ENCODE measurements at regions not wholly inside any gene's neighbourhood (a gene's known extent, or its start where the extent isn't known, plus 50 kb on each side); places are given as distances from the start of the nearest gene placed in this dataset.

DNA sequence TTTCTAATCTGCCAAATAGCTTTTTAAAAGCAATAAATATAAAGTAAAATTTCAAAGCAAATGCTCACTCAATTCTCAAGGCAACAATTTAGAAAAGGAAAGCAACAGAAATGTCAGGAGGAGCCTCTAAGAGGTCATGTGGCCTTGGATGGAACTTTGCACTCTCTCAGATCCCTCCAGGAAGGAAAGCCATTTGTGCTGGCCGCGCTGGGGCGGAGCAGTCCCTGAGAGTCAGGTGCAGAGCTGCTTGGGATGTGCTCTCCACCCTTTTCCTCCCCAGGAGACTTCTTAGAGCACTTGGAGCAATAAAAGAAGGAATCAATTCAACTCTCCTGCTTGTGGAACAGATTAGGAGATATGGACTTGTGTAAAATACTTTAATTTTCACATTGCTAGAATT, 379.8 kb upstream of the LINC00305 start:
- ChIA-PET POLR2A (no interaction called here), CTCF (no interaction called here)
- Histone ChIP-seq H3K27me3 (ENCODE audit: control insufficient read depth, insufficient read depth, low read length) (no peaks in the 10 kb centered on the region), H3K9me3 (ENCODE audit: control insufficient read depth, insufficient read depth, low read length) (peaks cover 22% of the 10 kb centered on the region), H3K4me3 (ENCODE audit: low read depth, low read length) (no peak overlapping the region), H3K27ac (ENCODE audit: low read depth, low read length) (no peak overlapping the region)
- TF ChIP-seq, protein P1, sequence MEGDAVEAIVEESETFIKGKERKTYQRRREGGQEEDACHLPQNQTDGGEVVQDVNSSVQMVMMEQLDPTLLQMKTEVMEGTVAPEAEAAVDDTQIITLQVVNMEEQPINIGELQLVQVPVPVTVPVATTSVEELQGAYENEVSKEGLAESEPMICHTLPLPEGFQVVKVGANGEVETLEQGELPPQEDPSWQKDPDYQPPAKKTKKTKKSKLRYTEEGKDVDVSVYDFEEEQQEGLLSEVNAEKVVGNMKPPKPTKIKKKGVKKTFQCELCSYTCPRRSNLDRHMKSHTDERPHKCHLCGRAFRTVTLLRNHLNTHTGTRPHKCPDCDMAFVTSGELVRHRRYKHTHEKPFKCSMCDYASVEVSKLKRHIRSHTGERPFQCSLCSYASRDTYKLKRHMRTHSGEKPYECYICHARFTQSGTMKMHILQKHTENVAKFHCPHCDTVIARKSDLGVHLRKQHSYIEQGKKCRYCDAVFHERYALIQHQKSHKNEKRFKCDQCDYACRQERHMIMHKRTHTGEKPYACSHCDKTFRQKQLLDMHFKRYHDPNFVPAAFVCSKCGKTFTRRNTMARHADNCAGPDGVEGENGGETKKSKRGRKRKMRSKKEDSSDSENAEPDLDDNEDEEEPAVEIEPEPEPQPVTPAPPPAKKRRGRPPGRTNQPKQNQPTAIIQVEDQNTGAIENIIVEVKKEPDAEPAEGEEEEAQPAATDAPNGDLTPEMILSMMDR (IDR thresholded peaks at IDR 0.05; ENCODE audit: low read depth, low read length) = no peak
- no peak for DNase-seq (ENCODE audit: low read depth, low spot score)

DNA sequence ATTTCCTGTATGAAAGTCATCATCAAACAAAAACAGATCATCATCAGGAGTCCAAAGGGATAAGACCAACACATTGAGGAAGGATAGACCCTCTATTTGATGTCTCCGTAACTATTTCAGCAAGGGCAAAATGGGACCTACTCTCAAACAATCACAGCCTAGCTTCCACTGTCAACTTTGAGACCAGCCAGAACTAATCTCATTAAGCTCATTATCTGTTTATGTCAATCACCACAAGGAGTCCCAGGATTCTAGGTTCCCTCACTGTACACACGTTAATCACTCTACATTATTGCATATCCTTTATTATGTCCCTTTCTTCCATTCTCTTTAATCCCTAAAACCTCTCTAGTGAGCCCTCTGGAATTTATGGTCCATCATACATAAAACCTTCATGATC, 370.3 kb upstream of the LINC00305 start:
- Histone ChIP-seq H3K4me3 (ENCODE audit: low read depth, low read length) (no peak overlapping the region), H3K27me3 (ENCODE audit: control insufficient read depth, insufficient read depth, low read length) (no peaks in the 10 kb centered on the region), H3K9me3 (ENCODE audit: control insufficient read depth, insufficient read depth, low read length) (no peaks in the 10 kb centered on the region; the same call in 1 of the 2 replicates), H3K27ac (ENCODE audit: low read depth, low read length) (no peak overlapping the region)
- POLR2A ChIA-PET = no interaction called here
- CTCF ChIA-PET = no interaction called here
- DNase-seq (ENCODE audit: low read depth, low spot score) = no peak
- TF ChIP-seq, protein P1 (IDR thresholded peaks at IDR 0.05; ENCODE audit: low read depth, low read length) = no peak

DNA sequence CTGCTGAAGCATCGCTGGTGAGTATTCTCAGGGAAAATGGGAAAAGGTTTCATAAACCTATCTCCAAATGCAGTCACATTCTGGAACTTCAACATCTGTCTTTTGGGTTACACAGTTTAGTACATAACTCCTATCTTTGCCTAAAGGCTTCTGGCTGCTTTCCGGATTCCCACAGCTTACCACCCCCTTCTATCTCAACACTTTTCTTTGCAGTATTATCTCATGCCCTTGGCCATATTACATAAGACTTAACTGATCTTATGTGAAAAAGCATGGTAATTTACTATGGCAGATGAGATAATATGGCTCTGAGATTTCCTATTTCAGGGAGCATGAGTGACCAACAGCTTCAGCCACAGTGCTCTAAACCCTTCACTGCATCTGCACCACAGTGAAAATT, 369.3 kb upstream of the LINC00305 start:
- TF ChIP-seq, protein P1 (IDR thresholded peaks at IDR 0.05; ENCODE audit: low read depth, low read length) = no peak
- Histone ChIP-seq H3K27me3 (ENCODE audit: control insufficient read depth, insufficient read depth, low read length) (no peaks in the 10 kb centered on the region), H3K4me3 (ENCODE audit: low read depth, low read length) (no peak overlapping the region), H3K27ac (ENCODE audit: low read depth, low read length) (no peak overlapping the region), H3K9me3 (ENCODE audit: control insufficient read depth, insufficient read depth, low read length) (no peaks in the 10 kb centered on the region; the same call in 1 of the 2 replicates)
- ChIA-PET POLR2A (no interaction called here), CTCF (no interaction called here)
- no peak for DNase-seq (ENCODE audit: low read depth, low spot score)

DNA sequence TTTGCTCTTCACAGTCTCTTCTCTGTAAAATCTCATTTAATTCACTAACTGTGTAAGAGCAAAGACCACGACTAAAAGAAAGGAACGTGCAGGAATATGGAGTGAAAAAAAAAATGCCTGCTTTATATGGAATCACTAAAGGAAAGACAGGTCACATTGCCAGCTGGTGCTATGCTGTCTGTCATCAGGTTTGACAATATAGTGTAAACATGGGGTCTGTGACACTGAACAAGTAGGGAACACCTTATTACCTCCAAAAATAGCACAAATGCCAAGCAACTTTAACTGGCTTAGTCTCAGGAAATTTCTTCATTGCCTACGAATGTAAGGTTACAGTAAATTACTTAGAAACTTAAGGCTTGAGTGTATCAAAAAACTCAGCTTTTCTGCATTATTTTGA, 364.5 kb upstream of the LINC00305 start:
- Histone ChIP-seq H3K27me3 (ENCODE audit: control insufficient read depth, insufficient read depth, low read length) (no peaks in the 10 kb centered on the region), H3K4me3 (ENCODE audit: low read depth, low read length) (no peak overlapping the region), H3K27ac (ENCODE audit: low read depth, low read length) (no peak overlapping the region), H3K9me3 (ENCODE audit: control insufficient read depth, insufficient read depth, low read length) (no peaks in the 10 kb centered on the region; the same call in 1 of the 2 replicates)
- TF ChIP-seq, protein P1 (IDR thresholded peaks at IDR 0.05; ENCODE audit: low read depth, low read length) = no peak
- ChIA-PET POLR2A (no interaction called here), CTCF (no interaction called here)
- no peak for DNase-seq (ENCODE audit: low read depth, low spot score)

DNA sequence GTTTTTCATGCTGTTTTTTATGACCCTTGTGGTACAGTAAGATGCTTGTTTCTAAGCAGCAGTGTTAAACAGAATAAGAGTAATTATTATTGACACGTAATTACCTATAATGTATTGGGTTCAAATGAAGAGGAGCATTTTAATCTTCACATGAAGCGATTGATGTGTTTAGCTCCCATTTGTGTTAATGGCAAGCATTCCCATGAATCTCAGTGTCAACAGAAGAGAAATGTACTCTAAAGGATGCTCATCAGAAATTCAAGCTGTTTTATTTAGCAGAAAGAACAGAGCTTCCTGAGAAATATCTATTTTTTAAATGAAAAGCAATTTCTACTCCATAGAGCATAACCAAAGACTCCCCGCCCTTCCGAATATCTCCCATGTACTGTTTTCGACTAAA, 341.3 kb upstream of the LINC00305 start:
- H3K27me3 ChIP-seq (ENCODE audit: control insufficient read depth, insufficient read depth, low read length) = no peaks in the 10 kb centered on the region
- POLR2A ChIA-PET = no interaction called here
- H3K27ac ChIP-seq (ENCODE audit: low read depth, low read length) = no peak overlapping the region
- DNase-seq (ENCODE audit: low read depth, low spot score) = no peak
- TF ChIP-seq, protein P1 (IDR thresholded peaks at IDR 0.05; ENCODE audit: low read depth, low read length) = no peak
- no peaks in the 10 kb centered on the region; the same call in 1 of the 2 replicates for H3K9me3 ChIP-seq (ENCODE audit: control insufficient read depth, insufficient read depth, low read length)
- CTCF ChIA-PET = no interaction called here
- H3K4me3 ChIP-seq (ENCODE audit: low read depth, low read length) = no peak overlapping the region
